Skeletal muscle satellite cell (primary cell): ENCODE measurements at regions not wholly inside any gene's neighbourhood (a gene's known extent, or its start where the extent isn't known, plus 50 kb on each side); places are given as distances from the start of the nearest gene placed in this dataset.
"Not testable (repeated sequence)": the region's sequence is repeated elsewhere in the genome, so short reads cannot be mapped to it uniquely, and the experiment has no call there.

Experiments used
- H3K27me3 ChIP-seq: 2 replicates; pipeline ENCODE4 v1.7.0; 2013; ENCODE audit warnings: low read length; ENCODE audit not compliant: control insufficient read depth, insufficient read depth
- H3K36me3 ChIP-seq: 2 replicates; pipeline ENCODE4 v1.7.0; 2013; ENCODE audit warnings: mild to moderate bottlenecking, control low read depth, low read length; ENCODE audit not compliant: insufficient read depth
- H3K4me1 ChIP-seq: 2 replicates; pipeline ENCODE4 v1.7.0; 2013; ENCODE audit warnings: low read length; ENCODE audit not compliant: control insufficient read depth, insufficient read depth
- H3K4me2 ChIP-seq: 2 replicates; pipeline ENCODE4 v1.7.0; 2013; ENCODE audit warnings: mild to moderate bottlenecking, low read length
- H3K4me3 ChIP-seq: 2 replicates; pipeline ENCODE4 v1.7.0; 2013; ENCODE audit warnings: low read length
- H3K9ac ChIP-seq: 2 replicates; pipeline ENCODE4 v1.7.0; 2013; ENCODE audit warnings: mild to moderate bottlenecking, low read depth, low read length, moderate library complexity
- H3K9me3 ChIP-seq: replicated peaks from 2 replicates; pipeline ENCODE4 v1.7.0; 2013; ENCODE audit warnings: mild to moderate bottlenecking, control low read depth, low read length

DNA sequence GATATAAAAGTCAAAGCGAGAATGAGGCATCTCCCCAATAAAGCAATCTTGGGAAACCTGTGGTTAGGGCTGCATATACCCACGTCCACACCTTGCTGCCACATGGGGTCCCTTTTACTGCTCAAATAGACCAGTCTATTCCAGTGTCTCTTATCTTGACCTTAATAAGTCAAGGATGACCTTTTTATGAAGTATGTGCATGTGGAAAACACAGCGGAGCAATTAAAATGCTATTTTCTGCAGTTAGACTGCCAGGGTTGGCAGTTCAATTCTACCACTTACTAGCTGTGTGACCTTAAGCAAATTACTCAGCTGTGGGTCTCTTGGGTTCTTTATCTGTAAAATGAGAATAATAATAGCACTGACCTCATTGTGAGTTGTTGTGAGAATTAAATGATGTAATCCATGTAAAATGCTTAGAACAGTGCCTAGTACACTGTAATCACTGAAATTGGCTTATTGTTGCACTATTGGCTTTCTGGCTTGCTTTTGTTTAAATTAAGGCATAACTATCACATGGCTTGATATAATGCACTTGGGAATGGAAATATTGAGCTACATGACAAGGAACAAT is 67.8 kb upstream of the HSPB3 start:
- Histone ChIP-seq H3K9ac (no peak overlapping the region), H3K9me3 (no peaks in the 10 kb centered on the region), H3K4me1 (peaks cover 22% of the 10 kb centered on the region), H3K4me2 (peak overlapping the region; percentile 1), H3K4me3 (no peak overlapping the region), H3K27me3 (no peaks in the 10 kb centered on the region), H3K36me3 (no peaks in the 10 kb centered on the region)

DNA sequence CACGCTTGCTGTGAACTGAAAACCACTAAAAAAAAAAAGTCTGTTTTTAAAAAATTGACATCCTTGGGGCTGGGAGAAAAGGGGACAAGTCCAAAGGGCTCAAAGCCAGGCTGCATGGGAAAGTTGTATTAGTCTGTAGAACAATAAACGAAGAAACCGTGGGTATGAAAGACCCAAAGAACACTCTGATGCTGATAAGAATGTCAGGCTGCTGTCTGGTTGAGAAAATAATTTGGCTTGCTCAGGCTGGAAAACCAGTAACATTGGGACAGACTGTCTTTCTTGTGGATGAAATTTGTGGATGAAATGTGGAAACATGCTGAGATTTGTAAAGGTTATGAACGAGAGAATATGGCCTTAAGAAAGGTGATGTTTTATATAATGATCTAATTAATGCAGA is 68.5 kb upstream of the HSPB3 start:
- no peak overlapping the region for H3K4me3 ChIP-seq
- H3K4me1 ChIP-seq: peaks cover 22% of the 10 kb centered on the region
- no peak overlapping the region for H3K4me2 ChIP-seq
- no peak overlapping the region for H3K9ac ChIP-seq
- H3K36me3 ChIP-seq: no peaks in the 10 kb centered on the region
- no peaks in the 10 kb centered on the region for H3K9me3 ChIP-seq
- H3K27me3 ChIP-seq: no peaks in the 10 kb centered on the region

GRCh38 chr5:54385994-54386393 is 69.5 kb upstream of the HSPB3 start:
- Histone ChIP-seq H3K4me3 (no peak overlapping the region), H3K27me3 (no peaks in the 10 kb centered on the region), H3K9me3 (no peaks in the 10 kb centered on the region), H3K4me1 (peaks cover 22% of the 10 kb centered on the region), H3K4me2 (no peak overlapping the region), H3K36me3 (no peaks in the 10 kb centered on the region), H3K9ac (no peak overlapping the region)

GRCh38 chr5:54384356-54384933 is 71.1 kb upstream of the HSPB3 start:
- Histone ChIP-seq H3K36me3 (no peaks in the 10 kb centered on the region), H3K4me3 (no peak overlapping the region), H3K9me3 (no peaks in the 10 kb centered on the region), H3K4me1 (peaks cover 14% of the 10 kb centered on the region), H3K4me2 (no peak overlapping the region), H3K9ac (no peak overlapping the region), H3K27me3 (no peaks in the 10 kb centered on the region)

GRCh38 chr5:54383941-54384340 is 71.6 kb upstream of the HSPB3 start:
- Histone ChIP-seq H3K4me1 (peaks cover 13% of the 10 kb centered on the region), H3K4me2 (no peak overlapping the region), H3K4me3 (no peak overlapping the region), H3K27me3 (no peaks in the 10 kb centered on the region), H3K9ac (no peak overlapping the region), H3K36me3 (no peaks in the 10 kb centered on the region), H3K9me3 (no peaks in the 10 kb centered on the region)

DNA sequence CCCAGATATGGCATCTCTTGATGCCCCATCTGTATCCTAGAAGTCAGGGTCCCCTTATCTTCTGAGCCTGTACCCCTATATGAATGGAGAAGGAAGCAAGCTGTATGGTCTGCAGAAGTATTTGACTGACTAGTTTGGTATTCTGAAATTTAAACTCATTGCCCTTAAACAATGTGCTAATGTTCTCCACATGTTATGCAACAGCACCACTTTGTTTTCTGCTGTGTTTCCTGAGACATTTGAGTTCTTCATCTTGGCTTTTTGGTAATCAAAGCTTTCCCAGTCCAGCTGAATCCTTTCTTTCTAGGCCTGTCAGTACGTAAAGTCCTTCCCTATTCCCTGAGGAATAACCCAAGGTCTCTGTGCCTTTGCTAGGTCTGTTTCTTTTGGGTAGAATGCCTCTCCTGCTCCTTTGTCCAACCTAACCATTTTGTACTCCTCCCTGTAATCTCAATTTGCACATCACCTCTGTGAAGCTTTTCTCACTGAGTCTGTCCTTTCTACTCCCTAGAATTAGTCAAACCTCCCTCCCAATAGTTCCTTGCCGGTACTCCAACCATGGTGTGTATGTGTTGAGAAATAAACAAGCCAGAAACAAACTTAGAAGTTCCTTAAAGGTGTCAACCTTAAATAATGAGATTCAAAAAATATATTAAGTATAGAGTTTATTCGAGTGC is 72.1 kb upstream of the HSPB3 start:
- Histone ChIP-seq H3K27me3 (no peaks in the 10 kb centered on the region), H3K4me3 (no peak overlapping the region), H3K4me2 (no peak overlapping the region), H3K4me1 (peaks cover 10% of the 10 kb centered on the region), H3K36me3 (no peaks in the 10 kb centered on the region), H3K9ac (no peak overlapping the region), H3K9me3 (no peaks in the 10 kb centered on the region)

- H3K9me3 ChIP-seq, H3K4me2 ChIP-seq, H3K36me3 ChIP-seq, H3K4me3 ChIP-seq, H3K9ac ChIP-seq, H3K4me1 ChIP-seq, H3K27me3 ChIP-seq: not testable (repeated sequence)
Observed at GRCh38 chr5:54381319-54381718, 70.9 kb upstream of the ARL15 start.

- H3K9me3 ChIP-seq: no peaks in the 10 kb centered on the region
- H3K4me2 ChIP-seq: no peak overlapping the region
- H3K4me3 ChIP-seq: no peak overlapping the region
- H3K9ac ChIP-seq: no peak overlapping the region
- H3K27me3 ChIP-seq: peaks cover 6% of the 10 kb centered on the region
- no peaks in the 10 kb centered on the region for H3K4me1 ChIP-seq
- no peaks in the 10 kb centered on the region for H3K36me3 ChIP-seq
Observed at GRCh38 chr5:54379590-54379989, 69.2 kb upstream of the ARL15 start.

DNA sequence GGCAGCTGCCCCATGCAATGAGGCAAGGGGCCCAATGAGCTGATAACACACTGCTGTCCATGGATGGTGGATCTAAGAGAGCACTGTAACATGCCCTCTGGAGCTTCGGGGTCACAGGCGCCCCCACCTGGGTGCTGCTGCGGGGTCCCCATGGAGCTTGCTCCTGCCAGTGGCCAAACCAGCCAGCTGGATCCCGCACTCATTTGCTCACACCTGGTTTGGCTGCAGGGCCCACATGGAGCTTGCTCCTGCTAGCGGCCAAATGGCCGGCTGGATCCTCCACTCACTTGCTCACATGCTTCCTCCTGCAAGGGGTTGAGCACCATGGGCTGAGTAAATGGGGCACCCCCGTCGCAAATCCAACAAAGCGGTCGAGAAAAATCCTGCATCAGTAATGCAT is 68.3 kb upstream of the ARL15 start:
- H3K9ac ChIP-seq: no peak overlapping the region
- H3K4me1 ChIP-seq: no peaks in the 10 kb centered on the region
- no peak overlapping the region for H3K4me2 ChIP-seq
- peaks cover 6% of the 10 kb centered on the region for H3K27me3 ChIP-seq
- H3K4me3 ChIP-seq: no peak overlapping the region
- H3K36me3 ChIP-seq: no peaks in the 10 kb centered on the region
- H3K9me3 ChIP-seq: no peaks in the 10 kb centered on the region

DNA sequence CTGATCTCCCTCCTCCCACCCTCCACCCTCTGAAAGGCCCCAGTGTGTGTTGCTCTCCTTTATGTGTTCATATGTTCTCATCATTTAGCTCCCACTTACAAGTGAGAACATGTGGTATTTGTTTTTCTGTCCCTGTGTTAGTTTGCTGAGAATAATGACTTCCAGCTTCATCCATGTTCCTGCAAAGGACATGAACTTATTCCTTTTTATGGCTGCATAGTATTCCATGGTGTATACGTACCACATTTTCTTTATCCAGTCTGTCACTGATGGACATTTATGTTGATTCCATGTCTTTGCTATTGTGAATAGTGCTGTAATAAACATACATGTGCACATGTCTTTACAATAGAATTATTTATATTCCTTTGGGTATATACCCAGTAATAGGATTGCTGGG is 67.0 kb upstream of the ARL15 start:
- not testable (repeated sequence) for H3K27me3 ChIP-seq

DNA sequence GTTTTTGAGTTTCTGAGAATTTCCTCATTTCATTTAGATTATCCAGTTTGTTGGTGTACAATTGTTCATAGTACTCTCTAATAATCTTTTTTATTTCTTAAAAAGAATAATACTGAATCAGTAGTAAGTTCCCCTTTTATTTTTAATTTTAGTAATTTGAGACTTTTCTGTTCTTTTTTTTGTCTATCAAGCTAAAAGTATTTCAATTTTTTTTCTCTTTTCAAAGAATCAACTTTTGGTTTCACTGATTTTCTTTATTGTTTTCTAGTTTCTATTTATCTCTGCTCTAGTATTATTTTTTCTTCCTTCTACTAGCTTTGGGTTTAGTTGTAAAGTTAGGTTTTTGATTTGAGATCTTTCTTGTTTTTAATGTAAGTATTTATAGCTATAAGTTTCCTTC is 60.6 kb upstream of the ARL15 start:
- Histone ChIP-seq H3K9ac (no peak overlapping the region), H3K4me2 (no peak overlapping the region), H3K4me1 (no peaks in the 10 kb centered on the region), H3K36me3 (no peaks in the 10 kb centered on the region), H3K27me3 (peaks cover 3% of the 10 kb centered on the region), H3K9me3 (no peaks in the 10 kb centered on the region), H3K4me3 (no peak overlapping the region)

More for the DNA sequence above, 67.0 kb upstream of the ARL15 start:
- H3K36me3 ChIP-seq, H3K4me2 ChIP-seq, H3K4me3 ChIP-seq, H3K9ac ChIP-seq, H3K9me3 ChIP-seq, H3K4me1 ChIP-seq: not testable (repeated sequence)

DNA sequence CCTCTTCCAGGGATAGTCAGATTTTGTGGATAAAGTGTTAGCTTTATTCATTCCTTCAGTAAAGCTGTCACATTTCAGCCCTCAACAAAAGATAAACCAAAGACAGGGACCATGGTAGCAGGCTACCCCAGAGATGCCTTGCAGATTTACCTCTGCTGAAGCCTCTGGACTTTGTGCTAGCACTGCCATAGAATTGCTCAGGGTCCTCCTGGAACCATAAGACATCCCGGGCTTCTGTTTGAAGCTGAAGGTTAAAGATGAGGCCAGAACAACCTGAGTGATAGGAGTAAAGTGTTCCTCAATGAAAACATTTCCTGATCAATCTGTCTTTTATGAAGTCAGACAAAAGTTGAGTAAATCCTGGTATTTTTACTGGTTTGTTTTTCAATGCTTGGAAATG is 57.5 kb upstream of the ARL15 start:
- no peaks in the 10 kb centered on the region for H3K9me3 ChIP-seq
- H3K36me3 ChIP-seq: no peaks in the 10 kb centered on the region
- no peak overlapping the region for H3K9ac ChIP-seq
- H3K4me2 ChIP-seq: no peak overlapping the region
- H3K27me3 ChIP-seq: no peaks in the 10 kb centered on the region
- peaks cover 4% of the 10 kb centered on the region for H3K4me1 ChIP-seq
- H3K4me3 ChIP-seq: no peak overlapping the region
